Neural cell (in vitro differentiated cells): ENCODE measurements at regions not wholly inside any gene's neighbourhood (a gene's known extent, or its start where the extent isn't known, plus 50 kb on each side); places are given as distances from the start of the nearest gene placed in this dataset.

Experiments
- H2AFZ ChIP-seq: fragments of 200-600, 300-800 bp; sonication (generic), shearing (Covaris generic); 2 replicates; pipeline ENCODE4 v1.6.0; 2014; ENCODE audit warnings: low read depth, mild to moderate bottlenecking, antibody characterized with exemption, low read length, moderate library complexity
- H3F3A ChIP-seq: fragments of 200-600 bp; shearing (Covaris generic); 2 replicates; pipeline ENCODE4 v1.6.1; 2016; ENCODE audit warnings: mild to moderate bottlenecking, moderate library complexity, mixed read lengths, antibody characterized with exemption, low read length; ENCODE audit not compliant: insufficient read depth, poor library complexity, severe bottlenecking
- H3K27ac ChIP-seq: fragments of 200-600, 300-800 bp; sonication (generic), shearing (Covaris generic); 2 replicates; pipeline ENCODE4 v1.5.1; 2014; ENCODE audit warnings: mild to moderate bottlenecking, low read length, moderate library complexity
- H3K27me3 ChIP-seq: fragments of 300-800, 200-600 bp; sonication (generic), shearing (Covaris generic); 2 replicates; pipeline ENCODE4 v1.6.0; 2014; ENCODE audit warnings: mild to moderate bottlenecking, low read depth, low read length, moderate library complexity; ENCODE audit not compliant: insufficient read depth
- H3K36me3 ChIP-seq: fragments of 300-800, 200-600 bp; sonication (generic), shearing (Covaris generic); 2 replicates; pipeline ENCODE4 v1.5.1; 2014; ENCODE audit warnings: mild to moderate bottlenecking, antibody characterized with exemption, low read length, moderate library complexity; ENCODE audit not compliant: insufficient read depth
- H3K4me2 ChIP-seq: fragments of 300-800, 200-600 bp; sonication (generic), shearing (Covaris generic); 2 replicates; pipeline ENCODE4 v1.6.0; 2014; ENCODE audit warnings: mild to moderate bottlenecking, low read length
- H3K4me3 ChIP-seq: fragments of 300-800, 200-600 bp; sonication (generic), shearing (Covaris generic); 2 replicates; pipeline ENCODE4 v1.5.1; 2014; ENCODE audit warnings: mild to moderate bottlenecking, low read length, moderate library complexity
- H3K79me2 ChIP-seq: fragments of 200-600 bp; shearing (Covaris generic); replicated peaks from 2 replicates; pipeline ENCODE4 v1.6.0; 2014; ENCODE audit warnings: mild to moderate bottlenecking, low read length, moderate library complexity; ENCODE audit not compliant: insufficient read depth
- H3K9ac ChIP-seq: fragments of 300-800, 200-600 bp; sonication (generic), shearing (Covaris generic); 2 replicates; pipeline ENCODE4 v1.6.1; 2016; ENCODE audit warnings: mild to moderate bottlenecking, low read length, mixed read lengths
- H3K9me2 ChIP-seq: fragments of 200-600 bp; shearing (Covaris generic); 2 replicates; pipeline ENCODE4 v1.6.1; 2016; ENCODE audit warnings: mild to moderate bottlenecking, low read length, mixed read lengths; ENCODE audit not compliant: insufficient read depth
- H3K9me3 ChIP-seq: fragments of 200-600, 300-800 bp; sonication (generic), shearing (Covaris generic); 2 replicates; pipeline ENCODE4 v1.6.1; 2016; ENCODE audit warnings: mild to moderate bottlenecking, mixed run types, low read length, moderate library complexity, mixed read lengths
- H4K20me1 ChIP-seq: fragments of 200-600 bp; shearing (Covaris generic); 2 replicates; pipeline ENCODE4 v1.6.1; 2016; ENCODE audit warnings: mild to moderate bottlenecking, mixed run types; ENCODE audit not compliant: insufficient read depth
- EP300 ChIP-seq: fragments of 450-650 bp; conservative IDR thresholded peaks from 2 replicates; pipeline ENCODE4 v1.6.1; 2014; ENCODE audit warnings: antibody characterized with exemption, mild to moderate bottlenecking, moderate library complexity; ENCODE audit not compliant: poor library complexity, severe bottlenecking
- EZH2 ChIP-seq: fragments of 200-600, 300-800 bp; shearing (Covaris generic), sonication (generic); IDR thresholded peaks from 2 replicates; pipeline ENCODE4 v1.6.1; 2014; ENCODE audit warnings: antibody characterized with exemption, low read length, borderline replicate concordance, mild to moderate bottlenecking; ENCODE audit not compliant: insufficient read depth, poor library complexity, severe bottlenecking
- MXI1 ChIP-seq: fragments of 450-650 bp; conservative IDR thresholded peaks from 2 replicates; pipeline ENCODE4 v1.6.1; 2014; ENCODE audit warnings: antibody characterized with exemption, mild to moderate bottlenecking; ENCODE audit not compliant: poor library complexity, severe bottlenecking
- POLR2AphosphoS5 ChIP-seq: IDR thresholded peaks from 2 replicates; pipeline ENCODE4 v1.6.1; 2012
- RAD21 ChIP-seq: fragments of 450-650 bp; conservative IDR thresholded peaks from 2 replicates; pipeline ENCODE4 v1.6.1; 2014; ENCODE audit warnings: antibody characterized with exemption, mild to moderate bottlenecking, moderate library complexity
- SMC3 ChIP-seq: fragments of 450-650 bp; conservative IDR thresholded peaks from 2 replicates; pipeline ENCODE4 v1.6.1; 2014; ENCODE audit warnings: antibody characterized with exemption, mild to moderate bottlenecking, moderate library complexity; ENCODE audit not compliant: poor library complexity
- TAF1 ChIP-seq: IDR thresholded peaks from 2 replicates; pipeline ENCODE4 v1.6.1; 2012; ENCODE audit warnings: low read depth
- TF ChIP-seq, protein P1 (sequence below): IDR thresholded peaks from 2 replicates; pipeline ENCODE4 v1.6.1; 2012; ENCODE audit warnings: borderline replicate concordance
- TF ChIP-seq, protein P2 (sequence below): fragments of 450-650 bp; IDR thresholded peaks from 2 replicates; pipeline ENCODE4 v1.5.1; 2014; ENCODE audit warnings: antibody characterized with exemption, mild to moderate bottlenecking, moderate library complexity; ENCODE audit not compliant: poor library complexity, severe bottlenecking

DNA sequence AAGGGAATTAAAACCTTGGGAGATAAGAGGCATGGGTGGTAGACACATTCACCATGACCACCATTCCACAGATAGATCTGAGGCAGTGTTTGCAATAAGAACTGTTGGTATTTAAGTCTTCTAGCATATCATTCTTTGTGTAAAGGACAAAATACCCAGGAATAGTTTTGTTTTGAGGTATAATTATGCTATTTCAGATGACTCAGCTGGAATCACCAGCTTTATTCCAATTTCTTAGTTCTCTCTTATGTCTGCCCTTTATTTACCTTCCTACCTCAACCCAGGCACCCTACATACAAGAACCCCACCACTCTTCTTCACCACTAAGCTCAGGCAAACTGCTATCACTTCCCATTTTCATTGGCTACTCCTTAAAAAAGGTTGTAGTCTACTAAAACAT, 94.7 kb upstream of the TRIO start:
- no peak overlapping the region for H3K9ac ChIP-seq
- no peaks in the 10 kb centered on the region for H3K9me2 ChIP-seq
- no peak overlapping the region for H3K27ac ChIP-seq
- TF ChIP-seq SMC3 (no peak), EZH2 (no peak), TAF1 (no peak), POLR2AphosphoS5 (no peak), RAD21 (no peak), EP300 (no peak), MXI1 (no peak)
- TF ChIP-seq, protein P1, sequence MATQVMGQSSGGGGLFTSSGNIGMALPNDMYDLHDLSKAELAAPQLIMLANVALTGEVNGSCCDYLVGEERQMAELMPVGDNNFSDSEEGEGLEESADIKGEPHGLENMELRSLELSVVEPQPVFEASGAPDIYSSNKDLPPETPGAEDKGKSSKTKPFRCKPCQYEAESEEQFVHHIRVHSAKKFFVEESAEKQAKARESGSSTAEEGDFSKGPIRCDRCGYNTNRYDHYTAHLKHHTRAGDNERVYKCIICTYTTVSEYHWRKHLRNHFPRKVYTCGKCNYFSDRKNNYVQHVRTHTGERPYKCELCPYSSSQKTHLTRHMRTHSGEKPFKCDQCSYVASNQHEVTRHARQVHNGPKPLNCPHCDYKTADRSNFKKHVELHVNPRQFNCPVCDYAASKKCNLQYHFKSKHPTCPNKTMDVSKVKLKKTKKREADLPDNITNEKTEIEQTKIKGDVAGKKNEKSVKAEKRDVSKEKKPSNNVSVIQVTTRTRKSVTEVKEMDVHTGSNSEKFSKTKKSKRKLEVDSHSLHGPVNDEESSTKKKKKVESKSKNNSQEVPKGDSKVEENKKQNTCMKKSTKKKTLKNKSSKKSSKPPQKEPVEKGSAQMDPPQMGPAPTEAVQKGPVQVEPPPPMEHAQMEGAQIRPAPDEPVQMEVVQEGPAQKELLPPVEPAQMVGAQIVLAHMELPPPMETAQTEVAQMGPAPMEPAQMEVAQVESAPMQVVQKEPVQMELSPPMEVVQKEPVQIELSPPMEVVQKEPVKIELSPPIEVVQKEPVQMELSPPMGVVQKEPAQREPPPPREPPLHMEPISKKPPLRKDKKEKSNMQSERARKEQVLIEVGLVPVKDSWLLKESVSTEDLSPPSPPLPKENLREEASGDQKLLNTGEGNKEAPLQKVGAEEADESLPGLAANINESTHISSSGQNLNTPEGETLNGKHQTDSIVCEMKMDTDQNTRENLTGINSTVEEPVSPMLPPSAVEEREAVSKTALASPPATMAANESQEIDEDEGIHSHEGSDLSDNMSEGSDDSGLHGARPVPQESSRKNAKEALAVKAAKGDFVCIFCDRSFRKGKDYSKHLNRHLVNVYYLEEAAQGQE: no peak
- TF ChIP-seq, protein P2, sequence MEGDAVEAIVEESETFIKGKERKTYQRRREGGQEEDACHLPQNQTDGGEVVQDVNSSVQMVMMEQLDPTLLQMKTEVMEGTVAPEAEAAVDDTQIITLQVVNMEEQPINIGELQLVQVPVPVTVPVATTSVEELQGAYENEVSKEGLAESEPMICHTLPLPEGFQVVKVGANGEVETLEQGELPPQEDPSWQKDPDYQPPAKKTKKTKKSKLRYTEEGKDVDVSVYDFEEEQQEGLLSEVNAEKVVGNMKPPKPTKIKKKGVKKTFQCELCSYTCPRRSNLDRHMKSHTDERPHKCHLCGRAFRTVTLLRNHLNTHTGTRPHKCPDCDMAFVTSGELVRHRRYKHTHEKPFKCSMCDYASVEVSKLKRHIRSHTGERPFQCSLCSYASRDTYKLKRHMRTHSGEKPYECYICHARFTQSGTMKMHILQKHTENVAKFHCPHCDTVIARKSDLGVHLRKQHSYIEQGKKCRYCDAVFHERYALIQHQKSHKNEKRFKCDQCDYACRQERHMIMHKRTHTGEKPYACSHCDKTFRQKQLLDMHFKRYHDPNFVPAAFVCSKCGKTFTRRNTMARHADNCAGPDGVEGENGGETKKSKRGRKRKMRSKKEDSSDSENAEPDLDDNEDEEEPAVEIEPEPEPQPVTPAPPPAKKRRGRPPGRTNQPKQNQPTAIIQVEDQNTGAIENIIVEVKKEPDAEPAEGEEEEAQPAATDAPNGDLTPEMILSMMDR: no peak
- H4K20me1 ChIP-seq: no peaks in the 10 kb centered on the region
- H2AFZ ChIP-seq: no peak overlapping the region
- H3K36me3 ChIP-seq: no peaks in the 10 kb centered on the region
- H3F3A ChIP-seq: no peaks in the 10 kb centered on the region
- H3K4me3 ChIP-seq: no peak overlapping the region
- H3K27me3 ChIP-seq: no peaks in the 10 kb centered on the region
- no peak overlapping the region for H3K4me2 ChIP-seq
- no peaks in the 10 kb centered on the region for H3K9me3 ChIP-seq
- H3K79me2 ChIP-seq: no peaks in the 10 kb centered on the region

DNA sequence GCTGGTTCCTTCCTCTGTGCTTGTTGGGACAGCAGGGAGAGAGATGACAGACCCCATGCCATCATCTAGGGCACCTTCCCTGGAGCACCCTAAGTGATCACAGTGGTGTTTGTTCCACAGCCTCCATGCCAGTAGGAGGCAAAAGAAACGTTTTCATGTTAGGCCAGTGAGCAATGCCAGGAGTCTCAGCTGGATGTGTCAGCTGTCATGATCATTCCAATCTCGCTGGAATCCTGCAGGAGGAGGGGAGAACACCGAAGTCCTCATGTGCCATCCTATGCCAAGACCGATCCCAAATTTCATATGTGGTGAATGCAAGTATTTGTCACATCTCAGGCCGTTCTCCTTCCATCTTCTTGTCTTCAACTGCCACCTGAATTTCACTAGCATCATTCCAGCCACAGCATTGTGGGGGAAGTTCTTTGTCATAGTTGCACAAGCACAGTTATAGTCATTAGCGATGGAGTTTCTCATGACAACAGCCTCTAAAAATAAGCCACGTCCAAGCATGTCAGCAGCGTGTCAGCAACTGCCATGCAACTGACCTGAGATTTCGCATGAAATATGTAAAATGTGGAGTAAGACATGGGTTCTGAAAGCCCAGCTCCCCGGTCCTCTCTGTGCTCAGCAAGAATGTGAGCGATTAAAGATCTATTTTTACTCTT, 97.2 kb upstream of the DNAH5 start:
- no peaks in the 10 kb centered on the region for H3K9me2 ChIP-seq
- no peak overlapping the region for H2AFZ ChIP-seq
- H3K27ac ChIP-seq: no peak overlapping the region
- no peak overlapping the region for H3K9ac ChIP-seq
- H4K20me1 ChIP-seq: no peaks in the 10 kb centered on the region
- no peaks in the 10 kb centered on the region for H3K27me3 ChIP-seq
- no peaks in the 10 kb centered on the region for H3K36me3 ChIP-seq
- no peaks in the 10 kb centered on the region for H3K79me2 ChIP-seq
- TF ChIP-seq EZH2 (no peak), EP300 (no peak), TAF1 (no peak), SMC3 (no peak), RAD21 (no peak), MXI1 (no peak), POLR2AphosphoS5 (no peak)
- TF ChIP-seq, protein P2: no peak
- TF ChIP-seq, protein P1: no peak
- no peaks in the 10 kb centered on the region for H3K9me3 ChIP-seq
- no peak overlapping the region for H3K4me3 ChIP-seq
- H3K4me2 ChIP-seq: no peak overlapping the region
- no peaks in the 10 kb centered on the region for H3F3A ChIP-seq
